HEK293 (cell line): ENCODE measurements at regions not wholly inside any gene's neighbourhood (a gene's known extent, or its start where the extent isn't known, plus 50 kb on each side); places are given as distances from the start of the nearest gene placed in this dataset.

ENCODE experiments used
- GLI4 ChIP-seq: fragments of 450-650 bp; formaldehyde crosslinking; IDR thresholded peaks from 2 replicates; pipeline ENCODE4 v1.5.1; 2016; ENCODE audit warnings: missing biosample characterization, missing genetic modification characterization
- PRDM1 ChIP-seq: fragments of 450-650 bp; formaldehyde crosslinking; IDR thresholded peaks from 2 replicates; pipeline ENCODE4; 2016; ENCODE audit warnings: missing biosample characterization, missing genetic modification characterization
- ZBTB11 ChIP-seq: fragments of 450-650 bp; formaldehyde crosslinking; conservative IDR thresholded peaks from 2 replicates; pipeline ENCODE4 v1.5.1; 2016; ENCODE audit warnings: low read depth, missing biosample characterization, missing genetic modification characterization
- ZNF555 ChIP-seq: fragments of 450-650 bp; formaldehyde crosslinking; conservative IDR thresholded peaks from 2 replicates; pipeline ENCODE4 v1.5.1; 2017; ENCODE audit warnings: missing biosample characterization, mild to moderate bottlenecking, missing genetic modification characterization, inconsistent platforms
- ZSCAN30 ChIP-seq: fragments of 450-650 bp; IDR thresholded peaks from 2 replicates; pipeline ENCODE4 v1.5.1; 2018; ENCODE audit warnings: missing biosample characterization, mild to moderate bottlenecking, missing genetic modification characterization, moderate library complexity
- TF ChIP-seq, protein P1 (sequence below): fragments of 450-650 bp; formaldehyde crosslinking; IDR thresholded peaks from 2 replicates; pipeline ENCODE4 v1.5.1; 2016; ENCODE audit warnings: missing biosample characterization, missing genetic modification characterization

DNA sequence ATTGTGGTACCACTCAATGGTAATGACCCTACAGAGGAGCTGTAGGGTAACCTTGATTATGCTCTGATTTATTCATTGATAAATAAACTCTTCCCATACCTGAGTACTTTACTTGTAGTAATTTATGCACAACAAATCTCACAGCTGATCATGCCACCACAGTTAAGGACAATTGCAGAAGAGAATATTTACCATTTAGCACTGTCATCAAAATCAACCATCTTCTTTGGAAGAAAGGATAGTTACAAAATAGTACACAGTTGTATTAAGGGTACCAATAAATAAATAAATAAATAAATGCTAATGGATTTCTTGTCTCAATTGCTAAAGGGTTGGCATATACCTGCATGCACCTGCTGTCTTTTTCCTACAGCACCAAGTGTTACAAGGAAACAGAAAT, 97.6 kb upstream of the PDE1C start:
- TF ChIP-seq ZBTB11 (tag by site-specific recombination): no peak
- TF ChIP-seq ZNF555: no peak
- no peak for TF ChIP-seq PRDM1 (tag by site-specific recombination)
- TF ChIP-seq ZSCAN30 (tag by site-specific recombination): no peak
- TF ChIP-seq, protein P1, sequence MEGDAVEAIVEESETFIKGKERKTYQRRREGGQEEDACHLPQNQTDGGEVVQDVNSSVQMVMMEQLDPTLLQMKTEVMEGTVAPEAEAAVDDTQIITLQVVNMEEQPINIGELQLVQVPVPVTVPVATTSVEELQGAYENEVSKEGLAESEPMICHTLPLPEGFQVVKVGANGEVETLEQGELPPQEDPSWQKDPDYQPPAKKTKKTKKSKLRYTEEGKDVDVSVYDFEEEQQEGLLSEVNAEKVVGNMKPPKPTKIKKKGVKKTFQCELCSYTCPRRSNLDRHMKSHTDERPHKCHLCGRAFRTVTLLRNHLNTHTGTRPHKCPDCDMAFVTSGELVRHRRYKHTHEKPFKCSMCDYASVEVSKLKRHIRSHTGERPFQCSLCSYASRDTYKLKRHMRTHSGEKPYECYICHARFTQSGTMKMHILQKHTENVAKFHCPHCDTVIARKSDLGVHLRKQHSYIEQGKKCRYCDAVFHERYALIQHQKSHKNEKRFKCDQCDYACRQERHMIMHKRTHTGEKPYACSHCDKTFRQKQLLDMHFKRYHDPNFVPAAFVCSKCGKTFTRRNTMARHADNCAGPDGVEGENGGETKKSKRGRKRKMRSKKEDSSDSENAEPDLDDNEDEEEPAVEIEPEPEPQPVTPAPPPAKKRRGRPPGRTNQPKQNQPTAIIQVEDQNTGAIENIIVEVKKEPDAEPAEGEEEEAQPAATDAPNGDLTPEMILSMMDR (tag by site-specific recombination): no peak
- TF ChIP-seq GLI4: no peak
